Activated B cell treated with CpG ODN at 0.5 μM for 24 hours (primary cell): ENCODE measurements at regions not wholly inside any gene's neighbourhood (a gene's known extent, or its start where the extent isn't known, plus 50 kb on each side); places are given as distances from the start of the nearest gene placed in this dataset.

ENCODE experiments used
- ATAC-seq: fragments of 200-7000 bp; cut with Tn5 transposase; one replicate; pipeline ENCODE4 v1.10.0; 2021; ENCODE audit warnings: low read depth, mild to moderate bottlenecking, moderate library complexity
- CTCF ChIA-PET: fragments of 350-600 bp; sonication (Branson Sonifier 250); formaldehyde crosslinking; loops from one replicate; lab custom pipeline; 2021; ENCODE audit warnings: antibody characterized with exemption; lab: Charles Lee
- POLR2A ChIA-PET: fragments of 350-600 bp; sonication (Branson Sonifier 250); formaldehyde crosslinking; loops from one replicate; lab custom pipeline; 2021; ENCODE audit warnings: antibody characterized with exemption; lab: Charles Lee
- DNase-seq: peaks from one replicate; pipeline ENCODE4 v3.0.0; 2022
- H3K27ac Mint-ChIP-seq: one replicate; pipeline ENCODE4 v1.8.0; 2020; ENCODE audit warnings: mixed read lengths
- H3K27me3 Mint-ChIP-seq: one replicate; pipeline ENCODE4 v1.8.0; 2021; ENCODE audit warnings: mixed read lengths
- H3K36me3 Mint-ChIP-seq: one replicate; pipeline ENCODE4 v1.8.0; 2021; ENCODE audit warnings: low read depth, mixed read lengths
- H3K4me1 Mint-ChIP-seq: one replicate; pipeline ENCODE4 v1.8.0; 2021; ENCODE audit warnings: mixed read lengths
- H3K4me3 Mint-ChIP-seq: one replicate; pipeline ENCODE4 v1.8.0; 2020; ENCODE audit warnings: mild to moderate bottlenecking, mixed read lengths
- H3K9me3 Mint-ChIP-seq: one replicate; pipeline ENCODE4 v1.8.0; 2020; ENCODE audit warnings: mixed read lengths
- CTCF ChIP-seq: fragments of 200-600 bp; IDR thresholded peaks from one replicate; pipeline ENCODE4 v1.8.0; 2022; ENCODE audit warnings: antibody characterized with exemption, mild to moderate bottlenecking
- intact Hi-C: fragments of 100-400 bp; cut with micrococcal nuclease; formaldehyde crosslinking; loops from one replicate; pipeline ENCODE4 v1.15.1; 2024

- DNase-seq (no peak), ATAC-seq (no peak)
- Mint-ChIP-seq H3K9me3 (no peaks in the 10 kb centered on the region), H3K4me1 (no peaks in the 10 kb centered on the region), H3K27ac (no peak overlapping the region), H3K27me3 (no peaks in the 10 kb centered on the region), H3K36me3 (no peaks in the 10 kb centered on the region), H3K4me3 (no peak overlapping the region)
- ChIA-PET POLR2A (no interaction called here), CTCF (no interaction called here)
- intact Hi-C loops = no loop called here
- no peak for TF ChIP-seq CTCF
Measured at GRCh38 chr10:21158301-21158700, 261.2 kb upstream of the NEBL start.

- no peak overlapping the region for H3K27ac Mint-ChIP-seq
- no peaks in the 10 kb centered on the region for H3K9me3 Mint-ChIP-seq
- POLR2A ChIA-PET = no interaction called here
- CTCF ChIA-PET = no interaction called here
- H3K4me1 Mint-ChIP-seq = no peaks in the 10 kb centered on the region
- intact Hi-C loops = no loop called here
- no peak for DNase-seq
- H3K4me3 Mint-ChIP-seq = no peak overlapping the region
- no peak for ATAC-seq
- H3K36me3 Mint-ChIP-seq = no peaks in the 10 kb centered on the region
- no peak for TF ChIP-seq CTCF
- no peaks in the 10 kb centered on the region for H3K27me3 Mint-ChIP-seq
Measured at GRCh38 chr10:21157664-21158063, 260.6 kb upstream of the NEBL start.

- H3K4me3 Mint-ChIP-seq = no peak overlapping the region
- H3K9me3 Mint-ChIP-seq = no peaks in the 10 kb centered on the region
- H3K4me1 Mint-ChIP-seq = no peaks in the 10 kb centered on the region
- DNase-seq = no peak
- no peaks in the 10 kb centered on the region for H3K36me3 Mint-ChIP-seq
- no peak overlapping the region for H3K27ac Mint-ChIP-seq
- H3K27me3 Mint-ChIP-seq = peaks cover 3% of the 10 kb centered on the region
- CTCF ChIA-PET = no interaction called here
- POLR2A ChIA-PET = no interaction called here
- no peak for TF ChIP-seq CTCF
- no peak for ATAC-seq
- intact Hi-C loops = no loop called here
Measured at GRCh38 chr10:21150166-21150565, 253.1 kb upstream of the NEBL start.

- CTCF ChIA-PET = no interaction called here
- Mint-ChIP-seq H3K27ac (no peak overlapping the region), H3K36me3 (no peaks in the 10 kb centered on the region), H3K4me3 (no peak overlapping the region), H3K27me3 (no peaks in the 10 kb centered on the region), H3K4me1 (no peaks in the 10 kb centered on the region), H3K9me3 (no peaks in the 10 kb centered on the region)
- ATAC-seq (no peak), DNase-seq (no peak)
- no peak for TF ChIP-seq CTCF
- intact Hi-C loops = no loop called here
- POLR2A ChIA-PET = no interaction called here
Measured at GRCh38 chr10:21146436-21146789, 249.3 kb upstream of the NEBL start.

- Mint-ChIP-seq H3K4me1 (no peaks in the 10 kb centered on the region), H3K9me3 (no peaks in the 10 kb centered on the region)
- POLR2A ChIA-PET = no interaction called here
Measured at GRCh38 chr10:21145751-21146435, 248.8 kb upstream of the NEBL start.

More at GRCh38 chr10:21145751-21146435, 248.8 kb upstream of the NEBL start:
- Mint-ChIP-seq H3K27ac (no peak overlapping the region), H3K4me3 (no peak overlapping the region), H3K36me3 (no peaks in the 10 kb centered on the region), H3K27me3 (no peaks in the 10 kb centered on the region)
- CTCF ChIA-PET = no interaction called here
- no peak for TF ChIP-seq CTCF
- intact Hi-C loops = no loop called here
- ATAC-seq (no peak), DNase-seq (no peak)
